ENCODE measurements at regions not wholly inside any gene's neighbourhood (a gene's known extent, or its start where the extent isn't known, plus 50 kb on each side); places are given as distances from the start of the nearest gene placed in this dataset.
"Not testable (repeated sequence)": the region's sequence is repeated elsewhere in the genome, so short reads cannot be mapped to it uniquely, and the experiment has no call there.

GRCh38 chr1:206384029-206384807 is 86.1 kb upstream of the IKBKE start:
- H3K9me3 ChIP-seq; H3K4me3 ChIP-seq (ENCODE audit: low read depth, low read length); CTCF ChIA-PET; H3K9me3 Mint-ChIP-seq (ENCODE audit: unreplicated experiment); H3K27me3 Mint-ChIP-seq (ENCODE audit: insufficient read depth, unreplicated experiment); H3K4me1 Mint-ChIP-seq (ENCODE audit: low read depth, unreplicated experiment); intact Hi-C loops (cut with micrococcal nuclease; ENCODE audit: unreplicated experiment); POLR2A ChIA-PET; H3K4me3 Mint-ChIP-seq (ENCODE audit: unreplicated experiment); BruUV-seq (replicated peaks); H3K36me3 Mint-ChIP-seq (ENCODE audit: insufficient read depth, unreplicated experiment); H3K27ac Mint-ChIP-seq (ENCODE audit: unreplicated experiment); H3K36me3 ChIP-seq (ENCODE audit: control insufficient read depth, insufficient read depth, low read length); H3K27me3 ChIP-seq (replicated peaks; ENCODE audit: control insufficient read depth, insufficient read depth, low read length); H3K4me1 ChIP-seq: not testable (repeated sequence)
- TF ChIP-seq CTCF (IDR thresholded peaks at IDR 0.05; ENCODE audit: insufficient read depth in 1 of 2, low read depth in 1 of 2, low read length in 1 of 2, severe bottlenecking in 1 of 2, unreplicated experiment in 1 of 2) = peak in 1 of 2 experiments; percentile 9
- DNase-seq = peak in 1 of 2 experiments; percentile 7

- H3K27ac Mint-ChIP-seq (ENCODE audit: unreplicated experiment); H3K9me3 Mint-ChIP-seq (ENCODE audit: unreplicated experiment): not testable (repeated sequence)
Measured at GRCh38 chr1:206384891-206385290, 85.4 kb upstream of the IKBKE start.

GRCh38 chr1:206387631-206388030 is 82.6 kb upstream of the IKBKE start:
- H3K27me3 ChIP-seq (replicated peaks; ENCODE audit: control insufficient read depth, insufficient read depth, low read length); DNase-seq; CTCF ChIA-PET; H3K4me3 ChIP-seq (ENCODE audit: low read depth, low read length); H3K4me3 Mint-ChIP-seq (ENCODE audit: unreplicated experiment); H3K36me3 Mint-ChIP-seq (ENCODE audit: insufficient read depth, unreplicated experiment); H3K36me3 ChIP-seq (ENCODE audit: control insufficient read depth, insufficient read depth, low read length); intact Hi-C loops (cut with micrococcal nuclease; ENCODE audit: unreplicated experiment); H3K27ac Mint-ChIP-seq (ENCODE audit: unreplicated experiment); BruUV-seq (replicated peaks); H3K27me3 Mint-ChIP-seq (ENCODE audit: insufficient read depth, unreplicated experiment); H3K4me1 ChIP-seq; H3K4me1 Mint-ChIP-seq (ENCODE audit: low read depth, unreplicated experiment); H3K9me3 ChIP-seq; H3K9me3 Mint-ChIP-seq (ENCODE audit: unreplicated experiment); POLR2A ChIA-PET: not testable (repeated sequence)

More at GRCh38 chr1:206384891-206385290, 85.4 kb upstream of the IKBKE start:
- H3K4me1 ChIP-seq; intact Hi-C loops (cut with micrococcal nuclease; ENCODE audit: unreplicated experiment); H3K27me3 Mint-ChIP-seq (ENCODE audit: insufficient read depth, unreplicated experiment); H3K4me3 Mint-ChIP-seq (ENCODE audit: unreplicated experiment); H3K4me1 Mint-ChIP-seq (ENCODE audit: low read depth, unreplicated experiment); H3K27me3 ChIP-seq (replicated peaks; ENCODE audit: control insufficient read depth, insufficient read depth, low read length); H3K4me3 ChIP-seq (ENCODE audit: low read depth, low read length); H3K36me3 Mint-ChIP-seq (ENCODE audit: insufficient read depth, unreplicated experiment); DNase-seq; POLR2A ChIA-PET; BruUV-seq (replicated peaks); H3K36me3 ChIP-seq (ENCODE audit: control insufficient read depth, insufficient read depth, low read length); H3K9me3 ChIP-seq; CTCF ChIA-PET: not testable (repeated sequence)

- H3K9me3 ChIP-seq; BruUV-seq (replicated peaks); H3K27me3 Mint-ChIP-seq (ENCODE audit: insufficient read depth, unreplicated experiment); H3K27me3 ChIP-seq (replicated peaks; ENCODE audit: control insufficient read depth, insufficient read depth, low read length); H3K4me1 Mint-ChIP-seq (ENCODE audit: low read depth, unreplicated experiment); DNase-seq; H3K36me3 Mint-ChIP-seq (ENCODE audit: insufficient read depth, unreplicated experiment); CTCF ChIA-PET; intact Hi-C loops (cut with micrococcal nuclease; ENCODE audit: unreplicated experiment); H3K9me3 Mint-ChIP-seq (ENCODE audit: unreplicated experiment); H3K4me3 Mint-ChIP-seq (ENCODE audit: unreplicated experiment); POLR2A ChIA-PET; H3K4me3 ChIP-seq (ENCODE audit: low read depth, low read length); H3K4me1 ChIP-seq; H3K36me3 ChIP-seq (ENCODE audit: control insufficient read depth, insufficient read depth, low read length); H3K27ac Mint-ChIP-seq (ENCODE audit: unreplicated experiment): not testable (repeated sequence)
Measured at GRCh38 chr1:206391903-206392302, 78.4 kb upstream of the IKBKE start.

GRCh38 chr1:206397501-206397900 is 72.8 kb upstream of the IKBKE start:
- H3K36me3 Mint-ChIP-seq (ENCODE audit: insufficient read depth, unreplicated experiment); H3K9me3 Mint-ChIP-seq (ENCODE audit: unreplicated experiment); H3K27ac Mint-ChIP-seq (ENCODE audit: unreplicated experiment); H3K4me3 Mint-ChIP-seq (ENCODE audit: unreplicated experiment); BruUV-seq (replicated peaks); H3K4me1 ChIP-seq; intact Hi-C loops (cut with micrococcal nuclease; ENCODE audit: unreplicated experiment); H3K4me3 ChIP-seq (ENCODE audit: low read depth, low read length); DNase-seq; H3K36me3 ChIP-seq (ENCODE audit: control insufficient read depth, insufficient read depth, low read length); CTCF ChIA-PET; POLR2A ChIA-PET; H3K27me3 ChIP-seq (replicated peaks; ENCODE audit: control insufficient read depth, insufficient read depth, low read length); H3K4me1 Mint-ChIP-seq (ENCODE audit: low read depth, unreplicated experiment); H3K27me3 Mint-ChIP-seq (ENCODE audit: insufficient read depth, unreplicated experiment); H3K9me3 ChIP-seq: not testable (repeated sequence)

- CTCF ChIA-PET; H3K9me3 Mint-ChIP-seq (ENCODE audit: unreplicated experiment); H3K27me3 ChIP-seq (replicated peaks; ENCODE audit: control insufficient read depth, insufficient read depth, low read length); DNase-seq; H3K36me3 Mint-ChIP-seq (ENCODE audit: insufficient read depth, unreplicated experiment); H3K4me3 Mint-ChIP-seq (ENCODE audit: unreplicated experiment); H3K36me3 ChIP-seq (ENCODE audit: control insufficient read depth, insufficient read depth, low read length); POLR2A ChIA-PET; BruUV-seq (replicated peaks); intact Hi-C loops (cut with micrococcal nuclease; ENCODE audit: unreplicated experiment); H3K9me3 ChIP-seq; H3K27ac Mint-ChIP-seq (ENCODE audit: unreplicated experiment); H3K27me3 Mint-ChIP-seq (ENCODE audit: insufficient read depth, unreplicated experiment); H3K4me3 ChIP-seq (ENCODE audit: low read depth, low read length); H3K4me1 Mint-ChIP-seq (ENCODE audit: low read depth, unreplicated experiment); H3K4me1 ChIP-seq: not testable (repeated sequence)
Measured at GRCh38 chr1:206398261-206398660, 72.0 kb upstream of the IKBKE start.
